SHP77 (cell line): ENCODE measurements at regions not wholly inside any gene's neighbourhood (a gene's known extent, or its start where the extent isn't known, plus 50 kb on each side); places are given as distances from the start of the nearest gene placed in this dataset.

Source experiments
- DNase-seq, 2 experiments: peaks; one replicate each; lab custom pipeline; 2025; lab: John Stamatoyannopoulos, UW

- DNase-seq: no peak
Measured at GRCh38 chr16:6281274-6281673, 1051.4 kb upstream of the RBFOX1 start.

DNA sequence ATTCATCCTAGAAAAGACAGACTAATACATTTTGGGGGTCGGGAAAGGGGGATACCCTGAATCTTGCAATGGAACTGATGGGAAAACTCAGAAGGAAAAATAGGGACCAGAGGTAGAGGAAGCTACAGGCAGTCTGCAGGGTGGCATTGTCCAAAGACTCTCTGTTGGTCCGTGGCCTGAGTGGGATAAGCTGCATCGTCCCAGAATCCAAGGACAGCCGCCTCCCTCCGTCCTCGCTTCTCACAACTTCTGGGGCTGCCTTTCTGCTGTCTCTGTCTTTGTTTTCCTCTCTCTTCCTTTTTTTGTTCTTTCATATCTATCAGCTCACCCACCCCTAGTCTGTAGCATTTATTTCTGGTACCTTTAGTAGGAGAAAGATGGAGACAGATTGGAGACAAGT, 1052.6 kb upstream of the RBFOX1 start:
- no peak for DNase-seq

DNA sequence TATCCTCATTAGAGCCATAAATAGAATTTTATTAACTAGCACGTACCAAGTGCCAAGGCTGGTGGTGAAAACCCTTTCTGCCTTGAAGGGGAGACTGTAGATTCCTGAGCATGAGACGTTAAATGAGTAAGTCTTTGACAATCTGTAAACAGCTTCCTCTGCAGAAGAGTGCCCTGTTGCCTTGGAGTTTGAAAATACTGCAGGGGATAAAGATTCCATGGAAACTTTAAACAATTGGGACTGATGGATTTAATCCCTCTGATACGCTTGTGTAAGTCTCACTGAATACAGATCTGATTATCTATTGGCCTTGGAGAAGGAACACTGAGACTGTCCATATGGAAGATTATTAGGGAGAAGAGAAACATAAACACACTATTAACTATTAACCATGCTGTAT, 1053.4 kb upstream of the RBFOX1 start:
- no peak for DNase-seq

- DNase-seq: no peak
Measured at GRCh38 chr16:6274351-6274750, 1058.3 kb upstream of the RBFOX1 start.

- no peak for DNase-seq
Measured at GRCh38 chr16:6267682-6268081, 1065.0 kb upstream of the RBFOX1 start.

- DNase-seq: no peak
Measured at GRCh38 chr16:6266703-6267102, 1065.9 kb upstream of the RBFOX1 start.

GRCh38 chr16:6265968-6266367, 1066.7 kb upstream of the RBFOX1 start:
- no peak for DNase-seq

DNA sequence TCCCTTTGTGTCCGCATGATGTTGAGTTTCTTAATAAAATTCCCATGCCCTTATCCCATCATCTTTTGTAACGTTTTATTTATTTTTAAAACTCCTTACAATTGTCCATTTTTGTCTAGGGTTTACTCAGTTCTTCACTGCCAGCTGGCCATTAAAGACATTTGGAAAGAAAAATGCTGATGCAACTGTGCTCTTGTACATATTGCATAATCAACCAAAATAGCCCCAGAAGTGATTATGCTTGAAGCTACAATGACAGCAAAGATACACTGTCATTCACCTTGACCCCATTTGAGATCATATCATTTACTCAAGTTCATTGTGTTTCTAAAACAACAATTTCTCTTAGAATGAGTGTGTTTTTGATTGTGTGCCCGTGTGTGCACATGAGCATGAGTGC, 1074.6 kb upstream of the RBFOX1 start:
- no peak for DNase-seq

GRCh38 chr16:6252541-6252940, 1080.1 kb upstream of the RBFOX1 start:
- DNase-seq: no peak

GRCh38 chr16:6250511-6250910, 1082.1 kb upstream of the RBFOX1 start:
- no peak for DNase-seq

- DNase-seq: no peak
Measured at GRCh38 chr16:6249863-6250262, 1082.8 kb upstream of the RBFOX1 start.

- no peak for DNase-seq
Measured at GRCh38 chr16:6248199-6248598, 1084.4 kb upstream of the RBFOX1 start.

DNA sequence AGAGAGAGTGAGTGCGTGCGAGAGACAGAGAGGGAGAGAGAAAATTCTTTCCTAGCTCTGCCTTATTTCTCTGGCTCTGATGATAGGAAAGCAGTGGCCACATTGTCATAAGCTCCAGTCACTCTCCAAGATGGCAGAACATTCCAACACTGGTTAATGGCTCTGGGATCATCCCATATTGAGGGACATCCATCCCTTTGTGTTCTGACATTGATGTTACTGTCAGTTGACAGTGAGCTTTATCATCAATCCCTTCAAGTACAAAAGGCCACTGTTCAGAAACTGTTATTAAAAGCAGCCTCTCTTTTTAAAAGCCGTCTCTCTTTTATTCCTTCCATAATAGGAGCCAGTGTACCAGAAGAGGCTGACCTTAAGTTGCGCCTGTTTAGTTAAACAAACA, 1084.9 kb upstream of the RBFOX1 start:
- DNase-seq: no peak

- DNase-seq: no peak
Measured at GRCh38 chr16:6247150-6247549, 1085.5 kb upstream of the RBFOX1 start.

DNA sequence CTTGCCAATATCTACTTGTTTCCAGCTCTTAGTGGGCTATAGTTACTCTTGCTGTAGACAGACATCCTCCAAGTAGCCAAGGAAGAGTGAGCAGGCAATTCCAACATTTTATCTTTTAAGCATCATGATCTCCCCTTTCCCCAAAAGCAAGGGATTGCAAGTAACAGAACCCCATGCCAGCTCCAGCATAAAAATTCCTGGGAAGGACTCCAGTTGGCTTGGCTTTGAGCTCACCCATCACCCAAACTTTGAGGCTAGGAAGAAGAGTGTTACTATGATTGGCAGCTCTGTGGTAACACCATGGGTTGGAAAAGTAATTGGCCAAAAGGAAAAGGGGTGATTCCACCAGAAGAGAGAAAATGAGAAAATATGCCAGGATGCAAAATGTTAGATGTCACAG, 1086.4 kb upstream of the RBFOX1 start:
- no peak for DNase-seq

DNA sequence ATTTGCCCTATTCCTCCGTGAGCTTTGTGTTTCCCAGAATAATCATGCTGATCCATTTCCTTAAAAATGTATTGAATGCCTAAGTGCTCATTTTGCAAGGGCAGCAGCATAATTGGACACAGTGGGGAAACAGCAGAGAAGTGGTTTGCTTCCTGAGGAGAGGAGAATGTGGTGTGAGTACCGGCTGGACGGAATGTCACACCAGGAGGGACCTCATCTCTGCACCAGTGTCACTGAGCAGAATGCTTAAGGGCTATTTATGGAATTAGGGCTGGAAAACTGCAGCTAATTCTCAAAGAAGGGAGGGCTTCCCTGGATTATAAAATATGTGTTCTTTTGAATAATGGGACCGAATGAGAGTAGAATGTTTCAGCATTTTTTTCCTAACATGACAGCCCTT, 1100.6 kb upstream of the RBFOX1 start:
- DNase-seq: no peak

- no peak for DNase-seq
Measured at GRCh38 chr16:6231398-6231797, 1101.2 kb upstream of the RBFOX1 start.

DNA sequence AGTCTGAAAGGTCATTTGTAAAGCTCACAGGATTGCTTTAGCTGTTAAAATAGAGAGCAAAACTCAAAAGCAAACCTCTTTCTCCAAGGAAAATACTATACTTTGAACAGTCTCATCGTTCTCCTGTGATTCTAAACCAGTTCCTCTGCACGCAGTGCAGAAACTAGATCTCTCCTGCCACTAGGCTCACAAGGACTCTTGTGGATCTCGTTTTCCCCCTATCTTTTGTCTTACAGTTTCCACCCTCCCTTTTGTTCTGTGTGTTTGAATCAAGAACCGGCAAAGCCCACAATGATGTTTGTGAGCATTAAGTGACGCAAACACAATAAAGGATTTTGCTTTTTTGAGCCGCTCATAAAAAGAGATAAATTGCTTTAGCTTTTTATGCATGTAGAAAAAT, 1103.5 kb upstream of the RBFOX1 start:
- no peak for DNase-seq

- DNase-seq: no peak
Measured at GRCh38 chr16:6218855-6219254, 1113.8 kb upstream of the RBFOX1 start.

DNA sequence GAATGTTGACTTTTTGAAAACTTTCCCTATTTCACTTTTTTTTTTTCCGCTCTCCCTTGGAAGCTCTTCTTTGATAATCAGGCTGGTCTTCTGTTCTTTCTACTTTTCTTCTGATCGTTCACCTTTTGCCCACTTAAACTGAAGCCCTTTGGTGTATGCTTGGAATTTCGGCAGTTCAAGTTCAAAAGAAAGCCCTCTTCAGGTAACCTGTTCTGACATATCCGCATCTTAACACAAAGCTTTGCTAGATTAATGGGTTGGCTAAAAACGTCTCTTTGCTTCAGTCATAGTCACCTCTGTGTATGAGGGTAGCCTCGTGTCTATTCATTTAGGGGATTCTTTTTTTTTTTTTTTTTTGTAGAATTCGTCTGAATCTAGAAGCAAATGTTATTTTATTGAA, 1115.8 kb upstream of the RBFOX1 start:
- DNase-seq: no peak

- no peak for DNase-seq
Measured at GRCh38 chr16:6211644-6212043, 1114.0 kb upstream of the EEF2KMT start.

DNA sequence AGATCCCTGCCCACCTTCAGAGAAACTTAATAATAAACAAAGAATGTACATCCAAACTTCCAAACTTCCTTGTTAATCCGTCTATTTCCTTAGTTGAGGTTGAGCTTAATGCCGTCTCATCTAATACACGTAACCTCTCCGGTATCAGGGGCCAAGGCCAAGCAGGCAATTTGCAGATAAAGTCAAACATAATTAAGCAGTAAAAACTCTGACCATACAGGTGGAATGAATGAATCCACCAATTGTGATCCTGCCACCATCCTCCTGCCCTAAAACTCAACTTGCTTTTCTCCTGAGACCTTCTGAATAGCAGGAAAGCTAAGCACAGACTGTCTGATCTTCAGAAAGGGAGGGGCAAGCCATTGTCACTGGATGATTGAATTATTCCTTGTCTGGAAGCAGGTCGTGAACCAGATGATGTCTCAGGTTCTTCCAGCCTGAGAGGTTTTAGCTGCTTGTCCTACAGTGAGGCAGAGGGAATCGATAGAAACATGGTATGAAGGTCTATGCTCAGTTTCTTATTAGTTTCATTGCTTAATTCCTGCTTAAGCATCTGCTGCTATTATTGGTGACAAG, 1111.8 kb upstream of the EEF2KMT start:
- DNase-seq: no peak

DNA sequence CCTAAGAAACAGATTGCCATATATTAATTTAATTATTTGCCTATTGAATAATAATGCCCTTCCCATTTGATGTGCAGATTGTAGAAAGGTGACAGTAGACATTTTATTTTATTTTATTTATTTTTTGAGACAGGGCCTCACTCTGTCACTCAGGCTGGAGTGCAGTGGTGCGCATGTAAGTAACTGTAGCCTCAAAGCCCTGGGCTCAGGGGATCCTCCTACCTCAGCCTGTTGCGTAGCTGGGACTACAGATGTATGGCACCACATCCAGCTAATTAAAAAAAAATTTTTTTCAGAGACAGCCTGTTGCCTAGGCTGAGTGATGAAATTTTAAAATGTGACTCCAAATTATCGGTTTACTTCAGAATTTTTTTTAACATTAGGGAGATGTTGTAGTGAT, 1110.0 kb upstream of the EEF2KMT start:
- DNase-seq: no peak

DNA sequence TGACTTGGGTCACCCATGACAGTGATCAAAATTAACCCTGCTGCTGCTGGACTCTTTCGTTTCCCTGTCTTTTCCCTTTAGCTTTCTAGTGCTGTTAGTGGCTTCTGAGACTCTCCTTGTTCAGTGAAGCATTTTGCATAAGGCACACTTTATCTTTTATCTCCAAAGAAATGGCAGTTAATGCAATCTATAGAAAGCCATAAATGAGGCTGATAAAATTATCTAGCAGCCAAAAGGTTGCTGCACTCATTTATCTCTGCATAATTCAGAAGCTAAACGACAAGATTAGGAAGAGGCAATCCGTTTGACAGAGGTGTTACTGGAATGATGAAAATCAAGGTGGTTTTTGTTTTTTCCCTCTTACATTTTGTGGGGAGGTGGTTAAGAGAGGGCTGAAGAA, 1109.5 kb upstream of the EEF2KMT start:
- no peak for DNase-seq

DNA sequence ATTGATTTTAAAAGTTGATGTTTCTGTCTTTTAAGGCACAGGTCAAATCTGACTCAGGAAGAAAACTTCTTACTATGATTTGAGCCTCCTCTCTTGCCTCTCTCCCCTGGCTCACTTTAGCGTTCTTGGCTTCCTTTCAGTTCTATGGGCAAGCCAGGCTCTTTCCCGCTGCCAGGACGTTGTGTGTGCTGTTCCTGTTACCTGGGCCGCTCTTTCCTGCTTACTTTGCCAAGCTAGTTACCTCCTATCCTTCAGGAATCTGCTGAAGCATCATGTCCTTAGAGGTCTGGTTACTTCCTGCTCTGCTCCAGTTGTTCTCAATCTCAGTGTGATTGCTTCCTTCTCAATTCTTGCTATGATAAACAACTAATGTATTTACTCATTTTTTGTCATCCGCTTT, 1108.5 kb upstream of the EEF2KMT start:
- no peak for DNase-seq
